ENCODE measurements at regions not wholly inside any gene's neighbourhood (a gene's known extent, or its start where the extent isn't known, plus 50 kb on each side); places are given as distances from the start of the nearest gene placed in this dataset.

DNA sequence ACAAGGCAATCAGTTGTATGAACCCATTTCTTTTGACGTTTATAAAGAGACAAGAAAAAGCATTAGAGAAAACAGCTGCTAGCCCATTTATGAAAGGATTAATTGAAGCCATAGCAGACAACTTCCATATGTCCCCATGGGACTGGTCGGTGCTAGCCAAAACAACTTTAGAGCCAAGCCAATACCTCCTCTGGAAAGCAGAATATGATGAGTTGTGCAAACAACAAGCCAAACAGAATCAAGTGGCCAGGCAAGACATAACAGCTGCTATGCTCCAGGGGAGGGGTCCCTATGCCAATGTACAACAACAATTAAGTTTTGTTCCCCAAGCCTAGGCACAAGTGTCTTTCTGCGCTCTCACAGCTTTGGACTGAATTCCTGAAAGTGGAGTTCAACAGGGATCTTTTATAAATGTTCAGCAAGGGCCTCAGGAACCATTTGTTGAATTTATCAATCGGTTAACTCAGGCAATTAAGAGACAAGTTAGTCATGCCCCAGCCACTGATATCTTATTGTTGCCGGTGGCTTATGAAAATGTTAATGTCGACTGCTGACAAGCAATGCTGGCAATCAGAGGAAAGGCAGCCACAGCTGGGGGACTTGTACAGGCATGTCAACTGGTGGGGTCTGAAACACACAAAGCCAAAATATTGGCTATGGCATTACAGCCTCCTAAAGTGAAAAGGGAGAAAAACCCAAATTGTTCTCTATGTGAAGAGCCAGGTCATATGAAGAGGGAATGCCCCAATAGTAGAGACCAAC lies 1593.1 kb upstream of the TENM4 start:
- no peaks in the 10 kb centered on the region for H3K9me3 ChIP-seq (ENCODE audit: low read depth)
- TF ChIP-seq, protein P1, sequence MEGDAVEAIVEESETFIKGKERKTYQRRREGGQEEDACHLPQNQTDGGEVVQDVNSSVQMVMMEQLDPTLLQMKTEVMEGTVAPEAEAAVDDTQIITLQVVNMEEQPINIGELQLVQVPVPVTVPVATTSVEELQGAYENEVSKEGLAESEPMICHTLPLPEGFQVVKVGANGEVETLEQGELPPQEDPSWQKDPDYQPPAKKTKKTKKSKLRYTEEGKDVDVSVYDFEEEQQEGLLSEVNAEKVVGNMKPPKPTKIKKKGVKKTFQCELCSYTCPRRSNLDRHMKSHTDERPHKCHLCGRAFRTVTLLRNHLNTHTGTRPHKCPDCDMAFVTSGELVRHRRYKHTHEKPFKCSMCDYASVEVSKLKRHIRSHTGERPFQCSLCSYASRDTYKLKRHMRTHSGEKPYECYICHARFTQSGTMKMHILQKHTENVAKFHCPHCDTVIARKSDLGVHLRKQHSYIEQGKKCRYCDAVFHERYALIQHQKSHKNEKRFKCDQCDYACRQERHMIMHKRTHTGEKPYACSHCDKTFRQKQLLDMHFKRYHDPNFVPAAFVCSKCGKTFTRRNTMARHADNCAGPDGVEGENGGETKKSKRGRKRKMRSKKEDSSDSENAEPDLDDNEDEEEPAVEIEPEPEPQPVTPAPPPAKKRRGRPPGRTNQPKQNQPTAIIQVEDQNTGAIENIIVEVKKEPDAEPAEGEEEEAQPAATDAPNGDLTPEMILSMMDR (IDR thresholded peaks at IDR 0.05; ENCODE audit: low read depth, low read length), result no peak

DNA sequence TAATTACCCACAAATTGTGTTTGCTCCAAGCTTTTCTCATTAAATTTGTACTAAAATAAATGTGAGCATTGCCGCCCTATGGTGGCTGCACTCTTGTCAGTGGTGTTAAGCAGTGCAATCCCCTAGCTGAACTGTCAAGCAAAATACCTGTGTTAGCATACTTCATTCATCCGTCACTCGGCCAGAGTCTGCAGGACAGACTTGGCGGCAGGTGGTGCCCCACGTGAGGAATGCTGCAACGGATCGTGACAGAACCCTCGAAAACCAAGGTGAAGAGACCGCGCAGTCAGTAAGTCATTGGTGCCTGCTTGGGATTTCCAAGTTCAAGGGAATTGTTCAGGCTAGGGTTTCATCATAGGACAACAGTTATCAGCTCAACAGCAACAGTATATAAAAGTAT lies 1592.1 kb upstream of the TENM4 start:
- DNase-seq (ENCODE audit: low read depth in 1 of 2, low spot score in 1 of 2), result no peak
- no peak overlapping the region for H3K4me3 ChIP-seq
- TF ChIP-seq, protein P1 (IDR thresholded peaks at IDR 0.05; ENCODE audit: low read depth, low read length), result no peak
- H3K27me3 ChIP-seq, result no peaks in the 10 kb centered on the region
- no peaks in the 10 kb centered on the region for H3K9me3 ChIP-seq (ENCODE audit: low read depth)
- no peaks in the 10 kb centered on the region for H3K4me1 ChIP-seq (ENCODE audit: low read depth)
- H3K36me3 ChIP-seq, result no peaks in the 10 kb centered on the region
- H3K27ac ChIP-seq, result no peak overlapping the region

More for the DNA sequence above, 1593.1 kb upstream of the TENM4 start:
- Histone ChIP-seq H3K27me3 (no peaks in the 10 kb centered on the region), H3K27ac (no peak overlapping the region), H3K36me3 (no peaks in the 10 kb centered on the region), H3K4me1 (ENCODE audit: low read depth) (no peaks in the 10 kb centered on the region), H3K4me3 (no peak overlapping the region)
- DNase-seq (ENCODE audit: low read depth in 1 of 2, low spot score in 1 of 2), result no peak

DNA sequence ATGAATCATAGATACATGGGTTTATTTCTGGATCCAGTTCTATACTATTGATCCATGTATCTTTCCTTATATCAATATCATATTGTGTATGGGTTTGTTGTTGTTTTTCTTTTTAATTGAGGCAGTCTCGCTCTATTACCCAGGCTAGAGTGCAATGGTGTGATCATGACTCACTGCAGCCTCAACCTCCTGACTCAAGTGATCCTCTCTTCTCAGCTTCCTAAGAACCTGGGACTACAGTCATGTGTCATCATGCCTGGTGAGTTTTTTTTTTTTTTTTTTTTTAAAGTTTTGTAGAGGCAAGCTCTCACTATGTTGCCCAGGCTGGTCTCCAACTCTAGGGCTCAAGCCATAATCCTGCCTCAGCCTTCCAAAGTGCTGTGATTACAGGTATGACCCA lies 1589.4 kb upstream of the TENM4 start:
- Histone ChIP-seq H3K4me3 (no peak overlapping the region), H3K9me3 (ENCODE audit: low read depth) (no peaks in the 10 kb centered on the region), H3K36me3 (no peaks in the 10 kb centered on the region), H3K27ac (no peak overlapping the region), H3K4me1 (ENCODE audit: low read depth) (no peaks in the 10 kb centered on the region), H3K27me3 (no peaks in the 10 kb centered on the region)
- TF ChIP-seq, protein P1 (IDR thresholded peaks at IDR 0.05; ENCODE audit: low read depth, low read length), result no peak
- DNase-seq (ENCODE audit: low read depth in 1 of 2, low spot score in 1 of 2), result no peak

DNA sequence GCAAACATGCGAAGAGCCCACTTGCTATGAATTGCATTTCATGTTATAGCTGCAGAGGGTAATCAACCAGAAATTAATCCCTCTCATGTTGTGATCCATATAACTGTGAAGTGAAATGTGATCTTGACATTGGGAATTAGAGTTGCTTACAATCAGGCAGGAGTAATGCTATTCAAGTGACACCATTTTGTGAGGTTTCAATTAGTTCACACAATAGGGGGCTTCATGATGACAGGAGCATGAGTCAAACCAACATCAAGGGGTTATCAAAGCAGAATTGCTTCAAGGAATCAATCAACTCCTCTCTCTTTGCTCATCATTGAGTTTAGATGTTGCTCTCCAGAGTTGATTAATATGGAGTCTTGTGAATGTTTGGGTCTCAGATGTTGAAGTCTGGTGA lies 1585.2 kb upstream of the TENM4 start:
- no peaks in the 10 kb centered on the region for H3K9me3 ChIP-seq (ENCODE audit: low read depth)
- H3K27ac ChIP-seq, result no peak overlapping the region

DNA sequence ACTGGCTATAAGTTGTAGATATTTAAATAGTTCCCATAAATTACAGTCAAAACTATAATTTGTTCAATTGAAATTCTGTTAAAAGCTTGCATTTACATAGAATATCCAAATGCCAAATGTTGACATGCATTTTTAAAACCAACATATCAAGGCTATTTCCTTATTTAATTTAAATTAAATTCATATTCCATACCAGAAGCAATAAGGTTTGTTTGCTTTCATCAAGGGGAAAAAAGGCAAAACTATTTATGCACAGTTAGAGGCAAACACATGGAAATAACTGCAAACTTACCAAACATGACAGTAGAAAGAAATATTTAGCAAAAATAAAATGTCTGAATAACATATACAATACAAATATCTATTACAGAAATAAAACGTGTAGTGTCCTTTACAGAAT lies 1581.2 kb upstream of the TENM4 start:
- Histone ChIP-seq H3K4me3 (no peak overlapping the region), H3K4me1 (ENCODE audit: low read depth) (no peaks in the 10 kb centered on the region), H3K27ac (no peak overlapping the region), H3K9me3 (ENCODE audit: low read depth) (no peaks in the 10 kb centered on the region), H3K27me3 (no peaks in the 10 kb centered on the region), H3K36me3 (no peaks in the 10 kb centered on the region)
- no peak for DNase-seq (ENCODE audit: low read depth in 1 of 2, low spot score in 1 of 2)
- TF ChIP-seq, protein P1 (IDR thresholded peaks at IDR 0.05; ENCODE audit: low read depth, low read length), result no peak

More for the DNA sequence above, 1585.2 kb upstream of the TENM4 start:
- no peak for DNase-seq (ENCODE audit: low read depth in 1 of 2, low spot score in 1 of 2)
- Histone ChIP-seq H3K4me1 (ENCODE audit: low read depth) (no peaks in the 10 kb centered on the region), H3K4me3 (no peak overlapping the region), H3K27me3 (no peaks in the 10 kb centered on the region), H3K36me3 (no peaks in the 10 kb centered on the region)
- TF ChIP-seq, protein P1 (IDR thresholded peaks at IDR 0.05; ENCODE audit: low read depth, low read length), result no peak
